Neural cell (in vitro differentiated cells): ENCODE measurements at regions not wholly inside any gene's neighbourhood (a gene's known extent, or its start where the extent isn't known, plus 50 kb on each side); places are given as distances from the start of the nearest gene placed in this dataset.

Source experiments
- CTCF ChIP-seq: fragments of 450-650 bp; IDR thresholded peaks from 2 replicates; pipeline ENCODE4 v1.5.1; 2014; ENCODE audit warnings: antibody characterized with exemption, mild to moderate bottlenecking, moderate library complexity; ENCODE audit not compliant: poor library complexity, severe bottlenecking
- EZH2 ChIP-seq: fragments of 200-600, 300-800 bp; shearing (Covaris generic), sonication (generic); IDR thresholded peaks from 2 replicates; pipeline ENCODE4 v1.6.1; 2014; ENCODE audit warnings: antibody characterized with exemption, low read length, borderline replicate concordance, mild to moderate bottlenecking; ENCODE audit not compliant: insufficient read depth, poor library complexity, severe bottlenecking
- MXI1 ChIP-seq: fragments of 450-650 bp; conservative IDR thresholded peaks from 2 replicates; pipeline ENCODE4 v1.6.1; 2014; ENCODE audit warnings: antibody characterized with exemption, mild to moderate bottlenecking; ENCODE audit not compliant: poor library complexity, severe bottlenecking
- RAD21 ChIP-seq: fragments of 450-650 bp; conservative IDR thresholded peaks from 2 replicates; pipeline ENCODE4 v1.6.1; 2014; ENCODE audit warnings: antibody characterized with exemption, mild to moderate bottlenecking, moderate library complexity
- REST ChIP-seq: IDR thresholded peaks from 2 replicates; pipeline ENCODE4 v1.6.1; 2012; ENCODE audit warnings: borderline replicate concordance
- TAF1 ChIP-seq: IDR thresholded peaks from 2 replicates; pipeline ENCODE4 v1.6.1; 2012; ENCODE audit warnings: low read depth

GRCh38 chr16:52816993-52817392 is 235.7 kb downstream of the CHD9NB start:
- TF ChIP-seq CTCF, result no peak
- no peak for TF ChIP-seq REST
- TF ChIP-seq EZH2, result no peak
- no peak for TF ChIP-seq TAF1
- no peak for TF ChIP-seq MXI1
- TF ChIP-seq RAD21, result no peak
